HepG2 (cell line): ENCODE measurements at regions not wholly inside any gene's neighbourhood (a gene's known extent, or its start where the extent isn't known, plus 50 kb on each side); places are given as distances from the start of the nearest gene placed in this dataset.

Source experiments
- ATAC-seq: fragments of 200-7000 bp; cut with Tn5 transposase; 3 replicates; pipeline ENCODE4 v1.9.1; 2020; ENCODE audit warnings: mild to moderate bottlenecking, moderate library complexity
- BruUV-seq: library from RNA; stranded (reverse); fragments of 400-500 nt; replicated peaks from 2 replicates; lab custom pipeline; 2021; lab: Mats Ljungman, UMichigan
- CTCF ChIA-PET: fragments of 300-600 bp; formaldehyde crosslinking; extraction: SDS; loops from one replicate; lab custom pipeline; 2021; ENCODE audit warnings: low total read pairs, inconsistent platforms, low intra/inter-chr PET ratio; lab: Yijun Ruan, JAX
- POLR2A ChIA-PET: fragments of 350-600 bp; sonication (Branson Sonifier 250); formaldehyde crosslinking; loops from one replicate; lab custom pipeline; 2020; ENCODE audit warnings: antibody characterized with exemption, inconsistent platforms; lab: Yijun Ruan, JAX
- DNase-seq: peaks from one replicate; pipeline ENCODE4 v3.0.0-alpha.2; 2015; ENCODE audit warnings: low spot score
- FAIRE-seq: peaks from 3 replicates; lab custom pipeline; 2011; peaks lifted over from hg19 to GRCh38; lab: Jason Lieb, UNC
- H2AFZ ChIP-seq: one replicate; pipeline ENCODE4 v1.6.1; 2011; ENCODE audit warnings: low read length, inconsistent platforms
- H3K27ac ChIP-seq: fragments of 300-600 bp; 3 replicates; pipeline ENCODE4 v1.8.0; 2011; ENCODE audit warnings: mixed run types, mild to moderate bottlenecking, mixed read lengths, low read length, inconsistent platforms; ENCODE audit not compliant: insufficient read depth; ENCODE audit errors: extremely low read length
- H3K27me3 ChIP-seq, 2 experiments: fragments of 200-600 bp in 1 of 2; 2 replicates in 1 of 2; 3 replicates in 1 of 2; pipeline versions ENCODE4 v1.6.0 to v1.8.0; 2011; ENCODE audit warnings: low read length in 2 of 2, mild to moderate bottlenecking in 2 of 2, moderate library complexity in 2 of 2, inconsistent platforms in 1 of 2; ENCODE audit not compliant: insufficient read depth in 2 of 2, control insufficient read depth in 1 of 2
- H3K36me3 ChIP-seq, 2 experiments: fragments of 200-600 bp in 1 of 2; replicated peaks in 1 of 2; 2 replicates in 1 of 2; 3 replicates in 1 of 2; pipeline versions ENCODE4 v1.5.1 to v1.8.0; 2011; ENCODE audit warnings: low read length in 2 of 2, inconsistent platforms in 1 of 2; ENCODE audit not compliant: insufficient read depth in 2 of 2, control insufficient read depth in 1 of 2
- H3K4me1 ChIP-seq: 2 replicates; pipeline ENCODE4 v1.5.1; 2012; ENCODE audit warnings: low read length, inconsistent platforms; ENCODE audit not compliant: insufficient read depth
- H3K4me2 ChIP-seq: 2 replicates; pipeline ENCODE4 v1.6.0; 2011; ENCODE audit warnings: low read depth, low read length, inconsistent platforms
- H3K4me3 ChIP-seq, 3 experiments: fragments of 200-600 bp in 1 of 3; sonication (generic), shearing (Covaris generic) in 1 of 3; replicated peaks in 1 of 3; 2 replicates each; pipeline ENCODE4 v1.5.1; 2011 to 2016; ENCODE audit warnings: low read length in 3 of 3, inconsistent platforms in 2 of 3, low read depth in 2 of 3, mild to moderate bottlenecking in 2 of 3, control low read depth in 1 of 3, mixed read lengths in 1 of 3; ENCODE audit not compliant: insufficient read depth in 1 of 3
- H3K79me2 ChIP-seq: one replicate; pipeline ENCODE4 v1.6.1; 2011; ENCODE audit warnings: low read length, inconsistent platforms; ENCODE audit not compliant: insufficient read depth
- H3K9ac ChIP-seq: 2 replicates; pipeline ENCODE4 v1.6.0; 2011; ENCODE audit warnings: mild to moderate bottlenecking, low read depth, low read length, inconsistent platforms; ENCODE audit not compliant: insufficient read depth
- H3K9me3 ChIP-seq: 2 replicates; pipeline ENCODE4 v1.5.1; 2012; ENCODE audit warnings: mild to moderate bottlenecking, low read length
- H4K20me1 ChIP-seq: 2 replicates; pipeline ENCODE4 v1.6.0; 2011; ENCODE audit warnings: inconsistent platforms, mild to moderate bottlenecking, low read length, moderate library complexity; ENCODE audit not compliant: insufficient read depth
- CERS6 ChIP-seq: sonication (generic); formaldehyde crosslinking; IDR thresholded peaks from 2 replicates; pipeline ENCODE4 v1.5.0; 2020; ENCODE audit warnings: missing genetic modification reagents
- HBP1 ChIP-seq: IDR thresholded peaks from 2 replicates; pipeline ENCODE4 v1.6.1; 2016; ENCODE audit warnings: low read depth, control low read depth
- HDAC1 ChIP-seq: sonication (generic); formaldehyde crosslinking; IDR thresholded peaks from 2 replicates; pipeline ENCODE4 v1.5.1; 2020; ENCODE audit warnings: mild to moderate bottlenecking, missing genetic modification reagents
- MAFK ChIP-seq, 2 experiments: IDR thresholded peaks in 1 of 2; conservative IDR thresholded peaks in 1 of 2; 2 replicates each; pipeline ENCODE4 v1.6.1; 2011; ENCODE audit warnings: improper control_type of control experiment in 2 of 2, low read length in 2 of 2
- MYC ChIP-seq: sonication (generic); formaldehyde crosslinking; IDR thresholded peaks from 2 replicates; pipeline ENCODE4 v1.9.0; 2021; ENCODE audit warnings: missing genetic modification reagents, borderline replicate concordance
- NPAS2 ChIP-seq: sonication (generic); formaldehyde crosslinking; IDR thresholded peaks from 2 replicates; pipeline ENCODE4 v1.8.0; 2022; ENCODE audit warnings: mild to moderate bottlenecking, missing genetic modification reagents, borderline replicate concordance
- PCBP1 ChIP-seq: fragments of 200-400 bp; formaldehyde crosslinking; IDR thresholded peaks from 2 replicates; pipeline ENCODE4 v1.6.1; 2017; ENCODE audit warnings: mild to moderate bottlenecking, low read depth, low read length, borderline replicate concordance
- POLR2AphosphoS5 ChIP-seq: IDR thresholded peaks from 2 replicates; pipeline ENCODE4 v1.6.1; 2012; ENCODE audit warnings: low read depth, low read length
- TFDP2 ChIP-seq: sonication (generic); formaldehyde crosslinking; IDR thresholded peaks from 2 replicates; pipeline ENCODE4 v1.4.0; 2020; ENCODE audit warnings: missing genetic modification reagents
- ZBTB14 ChIP-seq: sonication (generic); formaldehyde crosslinking; IDR thresholded peaks from 2 replicates; pipeline ENCODE4 v1.4.0; 2020; ENCODE audit warnings: missing genetic modification reagents
- ZFY ChIP-seq: sonication (generic); formaldehyde crosslinking; IDR thresholded peaks from 2 replicates; pipeline ENCODE4 v1.4.0; 2020; ENCODE audit warnings: missing genetic modification reagents
- ZNF484 ChIP-seq: sonication (generic); formaldehyde crosslinking; IDR thresholded peaks from 2 replicates; pipeline ENCODE4 v1.5.1; 2020; ENCODE audit warnings: mild to moderate bottlenecking, low read depth, missing genetic modification reagents, borderline replicate concordance
- ZNF572 ChIP-seq: sonication (generic); formaldehyde crosslinking; IDR thresholded peaks from 2 replicates; pipeline ENCODE4 v1.5.1; 2020; ENCODE audit warnings: mild to moderate bottlenecking, missing genetic modification reagents
- ZNF670 ChIP-seq: sonication (generic); formaldehyde crosslinking; IDR thresholded peaks from 2 replicates; pipeline ENCODE4 v1.8.0; 2022; ENCODE audit warnings: mild to moderate bottlenecking, missing genetic modification reagents, borderline replicate concordance
- ZNF740 ChIP-seq: sonication (generic); formaldehyde crosslinking; IDR thresholded peaks from 2 replicates; pipeline ENCODE4 v1.4.0; 2020; ENCODE audit warnings: missing genetic modification reagents
- WGBS: methylation state at CpG from one replicate; pipeline ENCODE4 v1.1.6; 2017; ENCODE audit warnings: low lambda C conversion rate; 5-methylcytosine and 5-hydroxymethylcytosine counted together
- in situ Hi-C: cut with HindIII; loops from 2 replicates; pipeline ENCODE4 v1.10.0; 2017; ENCODE audit warnings: low pct_unique_long_range_greater_than_20kb; ENCODE audit not compliant: extremely low pct_ligation_motif_present
- intact Hi-C: fragments of 100-400 bp; cut with micrococcal nuclease; formaldehyde crosslinking; loops from one replicate; pipeline ENCODE4 v1.10.0; 2022; ENCODE audit not compliant: unreplicated experiment

GRCh38 chr13:33578786-33579185, 239.2 kb upstream of the RFC3 start:
- TF ChIP-seq ZNF484 (CRISPR knock-in tag) = no peak
- TF ChIP-seq ZNF670 (CRISPR knock-in tag) = no peak
- no peak for TF ChIP-seq ZNF740 (CRISPR knock-in tag)
- BruUV-seq = no TSS peak
- POLR2A ChIA-PET = no interaction called here
- intact Hi-C loops (no loop called here), in situ Hi-C loops (no loop called here)
- no peak for ATAC-seq
- Histone ChIP-seq H3K27me3 (no peaks in the 10 kb centered on the region), H3K36me3 (no peaks in the 10 kb centered on the region), H3K79me2 (no peaks in the 10 kb centered on the region), H3K27ac (no peak overlapping the region), H3K4me2 (no peak overlapping the region), H4K20me1 (no peaks in the 10 kb centered on the region), H3K4me3 (no peak overlapping the region), H3K4me1 (no peaks in the 10 kb centered on the region), H3K9me3 (no peaks in the 10 kb centered on the region), H3K9ac (no peak overlapping the region), H2AFZ (no peak overlapping the region)
- 95% methylated on average over 2 of the region's 2 CpGs for WGBS
- FAIRE-seq = no peak
- CTCF ChIA-PET = no interaction called here
- DNase-seq = no peak

GRCh38 chr13:33582121-33582520, 235.8 kb upstream of the RFC3 start:
- no peak overlapping the region for H2AFZ ChIP-seq
- intact Hi-C loops (no loop called here), in situ Hi-C loops (no loop called here)
- no peak overlapping the region for H3K4me2 ChIP-seq
- no peaks in the 10 kb centered on the region for H3K4me1 ChIP-seq
- 99% methylated on average over 4 of the region's 4 CpGs for WGBS
- ChIA-PET CTCF (no interaction called here), POLR2A (no interaction called here)
- H3K27ac ChIP-seq = no peak overlapping the region
- FAIRE-seq (no peak), ATAC-seq (no peak), DNase-seq (no peak)
- no peaks in the 10 kb centered on the region for H3K79me2 ChIP-seq
- H3K4me3 ChIP-seq = no peak overlapping the region
- BruUV-seq = no TSS peak
- H3K27me3 ChIP-seq = no peaks in the 10 kb centered on the region
- no peak overlapping the region for H3K9ac ChIP-seq
- H3K36me3 ChIP-seq = no peaks in the 10 kb centered on the region
- H3K9me3 ChIP-seq = no peaks in the 10 kb centered on the region
- no peaks in the 10 kb centered on the region for H4K20me1 ChIP-seq
- TF ChIP-seq ZNF572 (CRISPR knock-in tag) = no peak
- no peak for TF ChIP-seq MAFK (conservative IDR thresholded peaks at IDR 0.05 in 1 of 2, IDR thresholded peaks at IDR 0.05 in 1 of 2; ENCODE audit: low read length in 2 of 2)
- no peak for TF ChIP-seq ZFY (CRISPR knock-in tag)
- TF ChIP-seq HBP1 = no peak
- no peak for TF ChIP-seq HDAC1 (CRISPR knock-in tag)
- no peak for TF ChIP-seq TFDP2
- no peak for TF ChIP-seq ZBTB14 (CRISPR knock-in tag)
- no peak for TF ChIP-seq PCBP1
- TF ChIP-seq CERS6 (CRISPR knock-in tag) = no peak
- no peak for TF ChIP-seq MYC (CRISPR knock-in tag)
- TF ChIP-seq NPAS2 (CRISPR knock-in tag) = no peak
- no peak for TF ChIP-seq POLR2AphosphoS5
